KMS-11 (cell line): ENCODE measurements at regions not wholly inside any gene's neighbourhood (a gene's known extent, or its start where the extent isn't known, plus 50 kb on each side); places are given as distances from the start of the nearest gene placed in this dataset.
"Not testable (repeated sequence)": the region's sequence is repeated elsewhere in the genome, so short reads cannot be mapped to it uniquely, and the experiment has no call there.

ENCODE experiments used
- H2AFZ ChIP-seq: fragments of 200-600 bp; sonication (generic); 2 replicates; pipeline ENCODE4 v1.6.1; 2016; ENCODE audit warnings: antibody characterized with exemption, mixed run types, low read depth
- H3K27ac ChIP-seq: fragments of 200-600 bp; sonication (generic); 2 replicates; pipeline ENCODE4 v1.6.1; 2016; ENCODE audit warnings: mild to moderate bottlenecking, mixed run types
- H3K27me3 ChIP-seq: fragments of 200-600 bp; sonication (generic); 2 replicates; pipeline ENCODE4 v1.6.1; 2017; ENCODE audit warnings: mild to moderate bottlenecking, low read depth, mixed run types, moderate library complexity; ENCODE audit not compliant: insufficient read depth
- H3K36me3 ChIP-seq: fragments of 200-600 bp; sonication (generic); 2 replicates; pipeline ENCODE4 v1.6.1; 2017; ENCODE audit warnings: mild to moderate bottlenecking, mixed run types; ENCODE audit not compliant: insufficient read depth
- H3K4me1 ChIP-seq: fragments of 200-600 bp; sonication (generic); 2 replicates; pipeline ENCODE4 v1.6.1; 2016; ENCODE audit warnings: mild to moderate bottlenecking, low read depth, mixed run types; ENCODE audit not compliant: poor library complexity, severe bottlenecking
- H3K4me2 ChIP-seq: fragments of 200-600 bp; sonication (generic); 2 replicates; pipeline ENCODE4 v1.7.0; 2016; ENCODE audit warnings: mild to moderate bottlenecking, mixed run types
- H3K4me3 ChIP-seq: fragments of 200-600 bp; sonication (generic); IDR thresholded peaks from 2 replicates; pipeline ENCODE4 v1.6.1; 2017; ENCODE audit warnings: low read depth, low read length, mixed read lengths; ENCODE audit not compliant: insufficient read depth
- H3K79me2 ChIP-seq: fragments of 200-600 bp; sonication (generic); 2 replicates; pipeline ENCODE4 v1.6.1; 2016; ENCODE audit warnings: low read depth, mixed run types; ENCODE audit not compliant: insufficient read depth
- H3K9ac ChIP-seq: fragments of 200-600 bp; sonication (generic); 2 replicates; pipeline ENCODE4 v1.6.1; 2016; ENCODE audit warnings: mild to moderate bottlenecking, mixed run types
- H4K20me1 ChIP-seq: fragments of 200-600 bp; sonication (generic); 2 replicates; pipeline ENCODE4 v1.6.1; 2016; ENCODE audit warnings: mild to moderate bottlenecking, mixed run types; ENCODE audit not compliant: insufficient read depth
- CTCF ChIP-seq: fragments of 200-600 bp; sonication (generic); conservative IDR thresholded peaks from 2 replicates; pipeline ENCODE4 v1.6.1; 2017; ENCODE audit warnings: low read depth, mild to moderate bottlenecking, antibody characterized with exemption, low read length, moderate library complexity, mixed read lengths

GRCh38 chr19:27859689-27860088, 1353.3 kb downstream of the UQCRFS1 start:
- no peak for TF ChIP-seq CTCF
- Histone ChIP-seq H3K4me2 (no peak overlapping the region), H3K79me2 (no peaks in the 10 kb centered on the region), H3K27ac (no peak overlapping the region), H3K4me3 (no peak overlapping the region), H3K36me3 (no peaks in the 10 kb centered on the region), H4K20me1 (no peaks in the 10 kb centered on the region), H2AFZ (no peak overlapping the region), H3K4me1 (no peaks in the 10 kb centered on the region), H3K9ac (no peak overlapping the region), H3K27me3 (no peaks in the 10 kb centered on the region)

GRCh38 chr19:27858981-27859581, 1353.9 kb downstream of the UQCRFS1 start:
- TF ChIP-seq CTCF = no peak
- Histone ChIP-seq H3K27ac (no peak overlapping the region), H3K4me3 (no peak overlapping the region), H3K36me3 (no peaks in the 10 kb centered on the region), H4K20me1 (no peaks in the 10 kb centered on the region), H3K4me1 (no peaks in the 10 kb centered on the region), H2AFZ (no peak overlapping the region), H3K4me2 (no peak overlapping the region), H3K27me3 (no peaks in the 10 kb centered on the region), H3K79me2 (no peaks in the 10 kb centered on the region), H3K9ac (no peak overlapping the region)

- H2AFZ ChIP-seq, H3K79me2 ChIP-seq, H3K4me1 ChIP-seq, H3K36me3 ChIP-seq, H3K27me3 ChIP-seq, H4K20me1 ChIP-seq, H3K4me2 ChIP-seq, H3K9ac ChIP-seq, H3K27ac ChIP-seq, H3K4me3 ChIP-seq: not testable (repeated sequence)
Measured at GRCh38 chr19:27852931-27853330, 1360.0 kb downstream of the UQCRFS1 start.

- Histone ChIP-seq H3K4me3 (no peak overlapping the region), H3K4me2 (no peak overlapping the region), H2AFZ (no peak overlapping the region), H3K4me1 (no peaks in the 10 kb centered on the region), H3K79me2 (no peaks in the 10 kb centered on the region), H3K9ac (no peak overlapping the region), H3K27me3 (no peaks in the 10 kb centered on the region), H4K20me1 (no peaks in the 10 kb centered on the region), H3K27ac (no peak overlapping the region), H3K36me3 (no peaks in the 10 kb centered on the region)
- TF ChIP-seq CTCF = no peak
Measured at GRCh38 chr19:27851543-27852060, 1361.3 kb downstream of the UQCRFS1 start.

- Histone ChIP-seq H3K36me3 (no peaks in the 10 kb centered on the region), H3K4me3 (no peak overlapping the region), H3K4me1 (no peaks in the 10 kb centered on the region), H4K20me1 (no peaks in the 10 kb centered on the region), H3K79me2 (no peaks in the 10 kb centered on the region), H3K27me3 (no peaks in the 10 kb centered on the region), H3K9ac (no peak overlapping the region), H3K27ac (no peak overlapping the region), H2AFZ (no peak overlapping the region), H3K4me2 (no peak overlapping the region)
- TF ChIP-seq CTCF = no peak
Measured at GRCh38 chr19:27851002-27851481, 1361.9 kb downstream of the UQCRFS1 start.
